ENCODE measurements at regions not wholly inside any gene's neighbourhood (a gene's known extent, or its start where the extent isn't known, plus 50 kb on each side); places are given as distances from the start of the nearest gene placed in this dataset.

- TF ChIP-seq CTCF (IDR thresholded peaks at IDR 0.05; ENCODE audit: low read depth, low read length, poor library complexity, severe bottlenecking) (no peak), EZH2phosphoT487 (IDR thresholded peaks at IDR 0.05; ENCODE audit: borderline replicate concordance, low read length) (no peak)
Observed at GRCh38 chr6:26305641-26305969, 59.4 kb upstream of the BTN3A2 start.
